Neutrophil (primary cell): ENCODE measurements at regions not wholly inside any gene's neighbourhood (a gene's known extent, or its start where the extent isn't known, plus 50 kb on each side); places are given as distances from the start of the nearest gene placed in this dataset.

ENCODE experiments used
- H3K27ac ChIP-seq: fragments of 200-600 bp; sonication (generic); 2 replicates; pipeline ENCODE4 v1.5.1; 2016; ENCODE audit warnings: mild to moderate bottlenecking, moderate library complexity
- H3K27me3 ChIP-seq: fragments of 200-600 bp; sonication (generic); 2 replicates; pipeline ENCODE4 v1.6.0; 2016; ENCODE audit warnings: mild to moderate bottlenecking
- H3K36me3 ChIP-seq: fragments of 200-600 bp; sonication (generic); 2 replicates; pipeline ENCODE4 v1.5.1; 2017
- H3K4me1 ChIP-seq, 2 experiments: fragments of 200-600 bp in 1 of 2; sonication (generic) in 1 of 2; 1 replicate in 1 of 2; 2 replicates in 1 of 2; pipeline versions ENCODE4 v1.5.1 to v1.6.1; 2013 to 2016; ENCODE audit warnings: low read depth in 1 of 2, low read length in 1 of 2, mild to moderate bottlenecking in 1 of 2, moderate library complexity in 1 of 2; ENCODE audit not compliant: control insufficient read depth in 1 of 2, insufficient read depth in 1 of 2
- H3K4me3 ChIP-seq, 2 experiments: fragments of 200-600 bp in 1 of 2; sonication (generic) in 1 of 2; 1 replicate in 1 of 2; 2 replicates in 1 of 2; pipeline ENCODE4 v1.5.1; 2013 to 2016; ENCODE audit warnings: low read depth in 1 of 2, low read length in 1 of 2, mild to moderate bottlenecking in 1 of 2, moderate library complexity in 1 of 2
- H3K9me3 ChIP-seq: fragments of 200-600 bp; sonication (generic); 2 replicates; pipeline ENCODE4 v1.5.1; 2016
- TF ChIP-seq, protein P1 (sequence below): fragments of 200-600 bp; sonication (generic); IDR thresholded peaks from 2 replicates; pipeline ENCODE4 v1.5.1; 2016; ENCODE audit warnings: antibody characterized with exemption

DNA sequence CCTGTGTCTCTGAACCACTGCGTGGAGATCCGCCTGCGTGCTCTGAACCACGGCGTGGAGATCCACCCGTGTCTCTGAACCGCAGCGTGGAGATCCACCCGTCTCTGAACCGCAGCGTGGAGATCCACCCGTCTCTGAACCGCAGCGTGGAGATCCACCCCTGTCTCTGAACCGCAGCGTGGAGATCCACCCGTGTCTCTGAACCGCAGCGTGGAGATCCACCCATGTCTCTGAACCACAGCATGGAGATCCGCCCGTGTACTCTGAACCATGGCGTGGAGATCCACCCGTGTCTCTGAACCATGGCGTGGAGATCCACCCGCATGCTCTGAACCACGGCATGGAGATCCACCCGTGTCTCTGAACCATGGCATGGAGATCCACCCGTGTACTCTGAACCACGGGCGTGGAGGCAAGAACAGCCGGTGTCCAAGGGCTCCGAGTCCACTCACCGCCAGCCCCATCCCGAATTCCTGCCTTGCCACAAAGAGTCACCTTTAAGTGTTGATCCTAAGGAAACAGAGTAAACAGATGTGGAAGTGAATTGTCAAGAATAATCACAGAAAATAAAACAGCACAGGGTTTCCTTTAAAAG is 659.4 kb downstream of the BRD1 start:
- Histone ChIP-seq H3K36me3 (no peaks in the 10 kb centered on the region), H3K4me1 (no peaks in the 10 kb centered on the region), H3K4me3 (no peak overlapping the region), H3K27ac (no peak overlapping the region), H3K9me3 (no peaks in the 10 kb centered on the region), H3K27me3 (no peaks in the 10 kb centered on the region)
- TF ChIP-seq, protein P1, sequence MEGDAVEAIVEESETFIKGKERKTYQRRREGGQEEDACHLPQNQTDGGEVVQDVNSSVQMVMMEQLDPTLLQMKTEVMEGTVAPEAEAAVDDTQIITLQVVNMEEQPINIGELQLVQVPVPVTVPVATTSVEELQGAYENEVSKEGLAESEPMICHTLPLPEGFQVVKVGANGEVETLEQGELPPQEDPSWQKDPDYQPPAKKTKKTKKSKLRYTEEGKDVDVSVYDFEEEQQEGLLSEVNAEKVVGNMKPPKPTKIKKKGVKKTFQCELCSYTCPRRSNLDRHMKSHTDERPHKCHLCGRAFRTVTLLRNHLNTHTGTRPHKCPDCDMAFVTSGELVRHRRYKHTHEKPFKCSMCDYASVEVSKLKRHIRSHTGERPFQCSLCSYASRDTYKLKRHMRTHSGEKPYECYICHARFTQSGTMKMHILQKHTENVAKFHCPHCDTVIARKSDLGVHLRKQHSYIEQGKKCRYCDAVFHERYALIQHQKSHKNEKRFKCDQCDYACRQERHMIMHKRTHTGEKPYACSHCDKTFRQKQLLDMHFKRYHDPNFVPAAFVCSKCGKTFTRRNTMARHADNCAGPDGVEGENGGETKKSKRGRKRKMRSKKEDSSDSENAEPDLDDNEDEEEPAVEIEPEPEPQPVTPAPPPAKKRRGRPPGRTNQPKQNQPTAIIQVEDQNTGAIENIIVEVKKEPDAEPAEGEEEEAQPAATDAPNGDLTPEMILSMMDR, result no peak

DNA sequence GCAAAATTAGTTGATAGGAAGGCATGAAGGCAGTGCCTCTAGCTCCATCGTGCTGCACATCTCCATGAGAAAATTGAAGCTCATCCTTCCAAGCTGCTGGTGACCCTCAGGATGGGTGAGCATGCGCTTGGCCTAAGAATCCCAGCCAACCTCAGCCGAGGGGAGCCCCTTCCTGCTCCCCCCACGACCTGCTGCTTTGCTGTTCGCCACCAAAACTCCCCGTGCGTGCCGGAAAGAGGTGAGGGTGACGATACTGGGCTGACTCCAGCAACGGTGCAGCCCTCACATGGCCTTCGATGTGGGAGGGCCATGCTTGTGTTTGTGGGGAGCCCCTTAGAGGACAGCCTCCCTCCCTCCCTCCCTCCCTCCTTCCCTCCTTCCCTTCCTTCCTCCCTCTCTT is 660.9 kb downstream of the BRD1 start:
- H3K27me3 ChIP-seq, result no peaks in the 10 kb centered on the region
- H3K4me1 ChIP-seq, result no peaks in the 10 kb centered on the region
- H3K27ac ChIP-seq, result no peak overlapping the region
- H3K9me3 ChIP-seq, result no peaks in the 10 kb centered on the region
- TF ChIP-seq, protein P1, result no peak
- H3K36me3 ChIP-seq, result no peaks in the 10 kb centered on the region
- H3K4me3 ChIP-seq, result no peak overlapping the region

DNA sequence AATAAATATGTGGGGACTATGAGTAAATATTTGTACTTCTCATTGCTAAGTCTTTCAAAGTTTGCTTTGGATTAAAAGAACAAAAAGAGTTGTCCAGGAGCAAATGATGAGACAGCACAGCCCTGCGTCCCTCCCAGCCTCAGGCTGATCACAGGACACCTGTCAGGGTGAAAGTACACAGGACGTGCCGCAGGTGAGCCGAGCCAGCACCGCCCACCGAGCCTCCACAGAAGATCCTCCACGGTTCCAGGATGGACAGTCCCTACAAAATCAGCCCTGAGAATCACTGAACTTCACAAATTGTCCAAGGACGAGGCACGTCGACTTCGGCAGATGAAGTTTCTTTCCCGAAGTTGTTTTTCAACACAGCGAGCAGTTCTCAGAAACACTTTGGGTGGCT is 661.5 kb downstream of the BRD1 start:
- Histone ChIP-seq H3K4me1 (no peaks in the 10 kb centered on the region), H3K27ac (no peak overlapping the region), H3K4me3 (no peak overlapping the region), H3K9me3 (no peaks in the 10 kb centered on the region), H3K36me3 (no peaks in the 10 kb centered on the region), H3K27me3 (no peaks in the 10 kb centered on the region)
- TF ChIP-seq, protein P1, result no peak

- no peak overlapping the region for H3K27ac ChIP-seq
- TF ChIP-seq, protein P1, result no peak
- no peaks in the 10 kb centered on the region for H3K9me3 ChIP-seq
- H3K4me3 ChIP-seq, result no peak overlapping the region
- H3K27me3 ChIP-seq, result no peaks in the 10 kb centered on the region
- no peaks in the 10 kb centered on the region for H3K36me3 ChIP-seq
- H3K4me1 ChIP-seq, result no peaks in the 10 kb centered on the region
Measured at GRCh38 chr22:49164773-49165320, 662.8 kb downstream of the BRD1 start.

DNA sequence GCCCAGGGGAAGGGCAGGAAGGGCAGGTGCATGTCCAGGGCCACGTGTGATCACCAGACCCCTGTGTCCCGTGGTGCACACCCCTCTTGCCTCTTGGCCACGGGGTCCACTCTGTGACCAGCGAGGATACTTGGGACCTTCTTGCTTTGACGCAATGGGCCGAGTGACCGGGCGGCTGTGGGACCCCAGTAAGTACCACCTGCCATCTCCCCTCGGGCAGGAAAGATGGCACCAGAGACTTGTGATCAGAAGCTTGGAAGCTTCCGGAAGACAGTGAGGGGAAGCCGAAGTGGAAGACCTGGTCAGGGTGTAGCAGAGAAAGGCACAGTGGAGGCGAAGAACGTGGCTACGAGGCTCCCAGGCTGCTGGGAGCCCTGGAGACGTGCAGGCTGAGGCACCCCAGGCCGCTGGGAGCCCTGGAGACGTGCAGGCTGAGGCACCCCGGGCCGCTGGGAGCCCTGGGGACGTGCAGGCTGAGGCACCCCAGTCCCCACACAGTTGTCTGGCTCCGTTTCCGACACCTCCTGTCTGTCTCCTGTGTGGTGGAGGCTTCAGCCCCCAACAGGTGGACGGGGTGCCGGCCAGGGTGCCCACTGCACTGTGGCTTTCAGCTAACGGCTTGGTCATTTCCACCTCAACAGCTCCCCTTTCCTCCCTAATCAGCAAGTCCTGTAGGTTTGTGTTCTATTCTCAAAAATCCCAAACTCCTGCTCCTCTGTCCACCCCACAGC is 663.5 kb downstream of the BRD1 start:
- H3K4me1 ChIP-seq, result no peaks in the 10 kb centered on the region
- no peak overlapping the region for H3K27ac ChIP-seq
- TF ChIP-seq, protein P1, result no peak
- no peaks in the 10 kb centered on the region for H3K36me3 ChIP-seq
- no peaks in the 10 kb centered on the region for H3K27me3 ChIP-seq
- H3K9me3 ChIP-seq, result no peaks in the 10 kb centered on the region
- no peak overlapping the region for H3K4me3 ChIP-seq
